ENCODE measurements at regions not wholly inside any gene's neighbourhood (a gene's known extent, or its start where the extent isn't known, plus 50 kb on each side); places are given as distances from the start of the nearest gene placed in this dataset.
"Not testable (repeated sequence)": the region's sequence is repeated elsewhere in the genome, so short reads cannot be mapped to it uniquely, and the experiment has no call there.

DNA sequence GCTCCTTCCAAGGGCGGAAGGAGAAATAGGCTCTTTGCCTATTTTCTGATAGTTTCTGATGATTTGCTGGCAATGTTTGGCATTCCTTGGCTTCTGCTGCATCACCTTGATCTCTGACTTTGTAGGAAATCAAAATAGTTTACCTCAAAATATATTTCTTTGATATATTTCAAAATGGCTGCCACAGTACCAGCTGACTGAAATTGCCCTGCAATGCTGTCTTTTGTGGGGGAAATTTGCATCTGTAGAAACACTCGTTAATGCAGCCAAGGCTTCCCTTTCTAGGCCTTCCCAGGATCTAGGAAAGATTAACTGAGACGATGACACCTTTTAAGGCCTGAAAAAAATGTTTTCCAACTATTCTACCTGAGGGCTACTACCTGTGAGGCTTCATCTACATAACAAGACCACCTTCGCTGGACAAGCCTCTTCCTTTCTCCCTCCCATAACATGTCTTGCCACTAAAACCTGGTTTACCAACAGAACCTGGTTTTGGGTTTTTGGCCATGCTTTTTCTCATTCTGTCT, 212.8 kb upstream of the SSTR1 start:
- DNase-seq (ENCODE audit: low spot score): no peak

DNA sequence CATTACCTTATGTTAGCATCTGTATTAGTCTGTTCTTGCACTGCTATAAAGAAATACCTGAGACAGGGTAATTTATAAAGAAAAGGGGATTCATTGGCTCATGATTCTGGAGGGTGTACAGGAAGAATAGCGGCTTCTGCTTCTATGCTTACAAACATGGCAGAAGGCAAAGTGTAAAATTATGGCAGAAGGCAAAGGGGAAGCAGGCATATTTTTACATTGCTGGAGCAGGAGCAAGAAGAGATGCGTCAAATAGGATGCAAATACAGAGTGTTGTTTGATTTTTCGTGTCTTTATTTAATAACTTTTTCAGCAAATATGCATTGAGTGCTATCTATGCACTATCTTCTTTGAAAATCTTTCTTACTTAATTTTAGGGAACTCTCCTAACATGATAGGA, 210.7 kb upstream of the SSTR1 start:
- DNase-seq (ENCODE audit: low spot score): no peak

GRCh38 chr14:38000340-38000739, 207.4 kb upstream of the SSTR1 start:
- no peak for DNase-seq (ENCODE audit: low spot score)

DNA sequence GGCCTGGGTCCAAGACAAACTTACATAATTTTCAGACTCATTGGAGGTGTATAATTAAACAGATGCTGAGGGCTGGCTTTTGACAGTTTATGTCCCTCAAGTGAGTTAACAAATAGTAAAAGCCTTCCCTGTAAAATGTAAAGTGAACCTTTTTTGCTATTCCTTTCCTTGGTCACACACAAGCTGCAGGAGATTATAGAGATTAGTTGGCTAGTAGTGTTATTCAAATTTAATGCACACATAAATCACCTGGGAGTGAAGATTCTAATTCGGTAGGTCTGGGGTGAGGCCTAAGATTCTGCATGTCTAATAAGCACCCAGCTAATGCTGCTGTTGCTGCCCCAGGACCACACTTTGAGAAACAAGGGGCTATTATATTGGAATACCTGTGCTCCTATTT, 206.2 kb upstream of the SSTR1 start:
- no peak for DNase-seq (ENCODE audit: low spot score)

DNA sequence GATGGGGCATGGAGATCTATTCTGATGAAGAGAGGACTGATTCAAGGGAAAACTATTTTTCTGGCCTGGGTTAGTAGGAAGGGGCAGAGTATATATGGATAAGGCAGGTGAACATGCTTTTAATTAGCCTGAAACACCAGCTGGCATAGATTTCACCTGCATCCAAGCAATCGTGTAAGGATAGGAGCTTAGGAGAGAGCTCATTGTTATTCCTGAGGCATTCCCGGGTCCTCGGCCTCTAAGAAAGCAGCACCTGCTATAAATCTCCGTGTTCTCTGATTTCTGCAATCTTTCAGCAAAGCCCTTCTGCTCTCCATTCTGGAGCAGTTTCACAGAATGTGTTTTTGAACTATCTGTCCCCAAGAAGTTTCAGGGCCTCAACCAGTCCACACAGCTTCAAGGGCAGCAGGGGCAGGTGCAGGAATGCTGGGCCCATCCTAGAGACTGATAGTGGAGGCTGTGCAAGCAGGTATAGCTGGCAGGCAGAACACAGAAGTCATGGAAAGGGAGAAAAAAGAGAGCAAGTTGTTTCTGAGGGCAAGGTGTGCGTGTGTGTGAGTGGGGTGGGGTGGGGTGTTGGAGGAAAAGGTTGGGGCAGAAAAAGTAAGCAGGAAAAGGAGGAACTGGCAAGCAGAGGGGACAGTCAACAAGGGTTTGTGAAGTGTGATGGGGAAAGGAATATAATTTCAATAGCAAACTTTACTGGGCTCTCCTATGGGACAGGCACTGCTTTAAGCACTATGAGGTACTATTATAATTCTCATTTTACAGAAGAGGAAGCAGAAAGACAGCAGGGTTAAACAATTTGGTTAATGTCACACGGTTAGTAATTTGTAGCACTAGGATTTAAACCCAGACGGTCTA, 203.7 kb upstream of the SSTR1 start:
- DNase-seq (ENCODE audit: low spot score): no peak

- DNase-seq (ENCODE audit: low spot score): no peak
These were observed 203.2 kb upstream of the SSTR1 start for GRCh38 chr14:38004610-38004879.

DNA sequence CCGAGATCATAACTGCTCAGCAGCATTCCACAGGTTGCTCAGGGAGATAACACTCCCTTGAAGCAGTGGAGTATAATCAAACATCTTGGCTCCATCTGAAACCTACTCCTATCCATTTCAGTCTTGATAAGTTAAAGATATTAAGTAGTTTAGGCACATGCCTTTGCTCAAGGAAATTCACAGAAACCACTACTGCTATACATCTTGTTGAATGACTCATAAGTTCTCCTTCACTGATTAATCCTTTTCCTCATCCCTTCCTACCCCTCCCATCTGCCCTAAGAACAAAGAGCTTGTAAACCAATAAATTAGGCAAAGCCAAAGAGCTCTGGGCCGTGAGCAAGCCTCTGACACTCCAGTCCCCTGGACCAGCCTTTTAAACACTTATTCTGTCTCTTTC, 196.5 kb upstream of the SSTR1 start:
- DNase-seq (ENCODE audit: low spot score): not testable (repeated sequence)

GRCh38 chr14:38012056-38012455, 195.6 kb upstream of the SSTR1 start:
- no peak for DNase-seq (ENCODE audit: low spot score)

GRCh38 chr14:38016497-38016896, 191.2 kb upstream of the SSTR1 start:
- no peak for DNase-seq (ENCODE audit: low spot score)

DNA sequence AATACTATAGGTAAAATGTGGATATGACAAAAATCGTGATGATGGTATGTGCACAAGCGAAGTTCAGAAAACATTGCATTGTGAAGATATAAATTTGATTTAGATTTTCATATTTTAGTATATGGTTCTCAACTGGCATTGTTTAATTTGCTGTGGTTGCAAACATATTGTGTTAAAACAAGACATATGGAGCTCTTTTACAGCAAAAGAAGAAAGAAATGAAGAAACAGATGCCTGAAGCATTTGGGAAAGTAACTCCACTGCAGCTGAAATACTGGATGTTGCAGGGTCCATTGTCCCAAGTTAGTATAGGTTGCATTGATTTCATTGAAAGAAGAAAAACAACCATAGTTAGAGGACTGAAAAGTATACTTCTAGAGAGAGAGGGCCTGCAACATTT, 185.8 kb upstream of the SSTR1 start:
- no peak for DNase-seq (ENCODE audit: low spot score)

DNA sequence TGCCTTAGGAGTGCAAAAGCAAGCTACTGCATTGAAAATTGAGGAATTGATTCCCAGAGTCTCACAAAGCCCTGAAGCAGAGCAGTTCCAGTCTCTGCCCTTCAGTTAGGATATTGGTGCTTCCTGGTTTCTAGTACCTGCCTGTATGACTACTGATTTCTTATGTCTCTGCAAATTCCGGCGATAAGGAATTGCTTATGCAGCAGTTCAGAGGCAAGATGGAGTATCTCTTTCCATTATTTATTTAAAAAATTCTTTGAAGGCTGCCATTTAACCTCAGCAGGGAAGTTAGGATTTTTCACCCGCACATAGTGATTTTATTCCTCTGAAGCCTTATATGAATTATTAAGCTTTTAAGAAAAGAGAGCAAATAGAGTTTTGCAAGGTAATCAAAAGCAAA, 184.9 kb upstream of the SSTR1 start:
- DNase-seq (ENCODE audit: low spot score): no peak

- DNase-seq (ENCODE audit: low spot score): no peak
These were observed 169.5 kb upstream of the SSTR1 start for GRCh38 chr14:38038171-38038570.

- DNase-seq (ENCODE audit: low spot score): no peak
These were observed 168.7 kb upstream of the SSTR1 start for GRCh38 chr14:38038986-38039385.

DNA sequence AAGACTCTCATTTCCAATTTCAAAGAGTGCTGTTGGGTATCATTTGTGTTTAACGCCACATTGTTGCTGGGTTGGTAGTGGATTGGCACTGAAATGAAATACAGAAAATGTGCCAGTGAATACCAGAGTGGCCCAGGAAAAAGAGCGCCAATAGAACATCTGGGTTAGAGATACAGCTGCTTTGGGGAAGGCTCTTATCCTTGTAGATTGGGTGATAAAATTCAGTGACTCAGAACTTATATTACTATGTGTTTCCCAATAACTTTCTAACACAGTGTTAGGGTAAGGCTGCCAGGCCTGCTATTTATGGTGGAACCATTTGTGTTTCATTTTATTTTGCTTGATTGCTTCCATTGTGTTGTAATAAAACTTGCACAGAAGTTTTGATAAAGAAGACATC, 168.2 kb upstream of the SSTR1 start:
- DNase-seq (ENCODE audit: low spot score): no peak

DNA sequence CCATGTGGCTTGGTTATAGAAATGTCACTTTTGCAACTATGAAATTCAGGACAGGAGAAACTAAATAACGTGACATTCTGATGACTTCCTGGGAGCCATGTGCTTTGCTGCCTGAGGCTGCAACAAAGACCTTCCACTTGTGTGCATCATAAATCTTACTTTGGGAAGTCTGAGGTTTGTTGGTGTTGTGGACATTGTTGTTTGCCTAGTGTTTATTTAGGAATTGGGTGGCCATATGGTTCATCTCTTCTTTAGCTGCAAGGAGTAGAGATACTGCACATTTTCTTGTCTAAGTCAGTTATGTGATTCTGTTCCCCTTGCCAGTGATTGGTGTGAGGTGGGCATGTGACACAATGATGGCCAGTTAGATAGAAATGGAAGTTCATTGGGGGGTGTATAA, 167.3 kb upstream of the SSTR1 start:
- no peak for DNase-seq (ENCODE audit: low spot score)

- DNase-seq (ENCODE audit: low spot score): no peak
These were observed 165.4 kb upstream of the SSTR1 start for GRCh38 chr14:38042322-38042721.

DNA sequence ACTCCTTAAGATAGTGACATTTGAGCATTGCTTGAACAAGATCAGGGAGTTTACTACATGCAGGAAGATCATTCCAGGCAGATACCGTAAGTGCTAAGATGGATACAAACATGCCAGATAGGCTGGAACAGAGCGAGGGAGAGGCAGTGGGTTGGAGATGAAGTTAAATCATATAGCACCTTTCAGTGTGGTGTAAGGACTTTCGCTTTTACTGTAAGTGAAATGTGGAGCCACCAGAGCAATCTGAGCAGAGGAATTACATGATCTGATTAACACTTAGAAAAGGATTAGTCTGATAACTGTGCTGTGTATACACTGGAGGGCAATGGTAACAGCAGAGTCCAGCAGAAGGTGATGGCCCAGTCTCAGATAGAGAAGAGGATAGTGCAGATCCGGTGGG, 163.0 kb upstream of the SSTR1 start:
- no peak for DNase-seq (ENCODE audit: low spot score)

- no peak for DNase-seq (ENCODE audit: low spot score)
These were observed 162.2 kb upstream of the SSTR1 start for GRCh38 chr14:38045461-38045860.

GRCh38 chr14:38046160-38046559, 161.5 kb upstream of the SSTR1 start:
- DNase-seq (ENCODE audit: low spot score): no peak

GRCh38 chr14:38047195-38047902, 160.4 kb upstream of the SSTR1 start:
- no peak for DNase-seq (ENCODE audit: low spot score)

DNA sequence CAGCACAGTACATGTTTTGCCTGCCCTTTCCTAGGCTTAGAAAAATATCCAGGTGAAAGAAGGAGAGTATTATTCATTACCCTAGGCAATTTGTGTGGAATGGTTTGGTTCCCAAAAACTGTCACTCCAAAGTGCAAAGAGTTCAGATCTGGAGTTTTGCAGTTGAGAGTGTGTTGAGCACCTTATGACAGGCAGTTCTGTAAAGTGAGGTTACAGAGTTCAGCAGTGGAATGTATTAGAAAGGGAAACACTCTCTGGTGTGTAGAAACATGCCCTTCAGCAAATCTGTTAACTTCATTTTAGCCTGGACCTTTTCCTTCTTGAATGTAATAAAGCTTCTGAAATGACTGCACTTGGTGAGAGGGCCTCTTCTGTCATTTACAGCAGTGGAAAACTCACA, 154.0 kb upstream of the SSTR1 start:
- DNase-seq (ENCODE audit: low spot score): no peak

DNA sequence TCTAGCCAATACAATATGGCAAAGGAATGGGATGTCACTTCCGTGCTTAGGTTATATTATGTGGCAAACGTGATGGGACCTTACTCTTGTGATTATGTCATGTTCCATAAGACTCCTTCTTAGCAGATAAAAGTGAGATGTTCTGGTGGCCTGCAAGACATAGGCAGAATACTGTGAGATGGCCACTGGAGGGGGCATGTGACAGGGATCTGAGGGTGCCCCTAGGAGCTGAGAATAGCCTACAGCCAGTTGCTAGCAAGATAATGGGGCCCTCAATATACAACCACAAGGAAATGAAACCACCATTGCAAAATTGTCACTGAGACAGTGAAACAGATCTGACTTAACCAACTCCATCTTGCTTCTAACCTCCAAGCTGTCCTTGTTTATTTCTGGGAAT, 151.4 kb upstream of the SSTR1 start:
- no peak for DNase-seq (ENCODE audit: low spot score)

DNA sequence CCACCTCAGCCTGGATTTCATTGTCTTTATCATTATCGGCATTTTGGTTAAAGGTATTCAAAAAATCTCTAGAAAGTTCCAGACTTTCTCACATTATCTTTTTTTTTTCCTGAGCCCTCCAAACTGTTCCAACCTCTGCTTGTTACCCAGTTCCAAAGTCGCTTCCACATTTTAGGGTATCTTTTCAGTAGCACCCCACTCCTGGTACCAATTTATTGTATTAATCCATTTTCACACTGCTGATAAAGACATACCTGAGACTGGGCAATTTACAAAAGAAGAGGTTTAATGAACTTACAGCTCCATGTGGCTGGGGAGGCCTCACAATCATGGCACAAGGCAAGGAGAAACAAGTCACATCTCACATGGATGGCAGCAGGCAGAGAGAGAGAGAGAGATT, 145.5 kb upstream of the SSTR1 start:
- DNase-seq (ENCODE audit: low spot score): not testable (repeated sequence)
